Spleen (tissue), 7 donors: ENCODE measurements at regions not wholly inside any gene's neighbourhood (a gene's known extent, or its start where the extent isn't known, plus 50 kb on each side); places are given as distances from the start of the nearest gene placed in this dataset.

Experiments used
- CTCF ChIP-seq, 11 experiments: fragments of 200-600 bp in 7 of 11; fragments of 450-650 bp in 4 of 11; sonication (generic) in 4 of 11; IDR thresholded peaks in 8 of 11; conservative IDR thresholded peaks in 3 of 11; 1 replicate in 7 of 11; 2 replicates in 4 of 11; pipeline versions ENCODE4 v1.4.0 to v1.8.0; 2016 to 2021; ENCODE audit warnings: antibody characterized with exemption in 11 of 11, inconsistent platforms in 4 of 11, mild to moderate bottlenecking in 1 of 11
- POLR2A ChIP-seq, 3 donors: fragments of 450-650 bp; IDR thresholded peaks; one replicate each; pipeline ENCODE4 v1.5.1; 2017; ENCODE audit warnings: antibody characterized with exemption in 3 of 3, mild to moderate bottlenecking in 1 of 3
- donor health status: DM: no; HTN: no; CAD: no; lungs with moderate emphysema.
- donor health status: DM: no; HTN: no; CAD: no.
- donor health status: DM: no; HTN: no; CAD: no.

GRCh38 chr11:19602891-19603290 is 109.7 kb upstream of the NAV2 start:
- no peak for TF ChIP-seq CTCF (IDR thresholded peaks at IDR 0.05 in 8 of 11, conservative IDR thresholded peaks at IDR 0.05 in 3 of 11)
- no peak for TF ChIP-seq POLR2A (IDR thresholded peaks at IDR 0.05)
